Hematopoietic multipotent progenitor cell (in vitro differentiated cells): ENCODE measurements at regions not wholly inside any gene's neighbourhood (a gene's known extent, or its start where the extent isn't known, plus 50 kb on each side); places are given as distances from the start of the nearest gene placed in this dataset.

Experiments used
- DNase-seq, 3 donors: peaks; one replicate each; pipeline ENCODE4 v3.0.0-alpha.2; 2011 to 2015; ENCODE audit warnings: low read depth in 2 of 3, low spot score in 2 of 3

GRCh38 chr21:28228636-28228995 lies 764.1 kb downstream of the LTN1 start:
- no peak for DNase-seq

GRCh38 chr21:28227881-28228635 lies 764.6 kb downstream of the LTN1 start:
- DNase-seq: no peak

- no peak for DNase-seq
Measured at GRCh38 chr21:28226563-28226962, 766.1 kb downstream of the LTN1 start.

- DNase-seq: no peak
Measured at GRCh38 chr21:28224191-28224726, 768.4 kb downstream of the LTN1 start.

GRCh38 chr21:28221984-28222383 lies 770.7 kb downstream of the LTN1 start:
- no peak for DNase-seq

GRCh38 chr21:28220680-28221079 lies 772.0 kb downstream of the LTN1 start:
- no peak for DNase-seq

- DNase-seq: no peak
Measured at GRCh38 chr21:28216976-28217523, 775.6 kb downstream of the LTN1 start.

GRCh38 chr21:28215214-28215954 lies 777.3 kb downstream of the LTN1 start:
- DNase-seq: no peak

GRCh38 chr21:28214786-28215185 lies 777.9 kb downstream of the LTN1 start:
- DNase-seq: no peak

- no peak for DNase-seq
Measured at GRCh38 chr21:28213261-28213660, 779.4 kb downstream of the LTN1 start.

- no peak for DNase-seq
Measured at GRCh38 chr21:28212061-28212460, 780.6 kb downstream of the LTN1 start.

- no peak for DNase-seq
Measured at GRCh38 chr21:28207436-28208173, 785.1 kb downstream of the LTN1 start.

GRCh38 chr21:28200726-28201125 lies 792.0 kb downstream of the LTN1 start:
- peak in 2 of 3 donors; percentile 3 to 48 for DNase-seq

- no peak for DNase-seq
Measured at GRCh38 chr21:28196981-28197380, 795.7 kb downstream of the LTN1 start.

- DNase-seq: no peak
Measured at GRCh38 chr21:28193189-28193588, 799.5 kb downstream of the LTN1 start.

- no peak for DNase-seq
Measured at GRCh38 chr21:28186604-28187003, 806.1 kb downstream of the LTN1 start.

- no peak for DNase-seq
Measured at GRCh38 chr21:28181730-28182129, 810.9 kb downstream of the LTN1 start.

GRCh38 chr21:28179136-28179535 lies 813.5 kb downstream of the LTN1 start:
- no peak for DNase-seq

GRCh38 chr21:28177124-28177523 lies 815.6 kb downstream of the LTN1 start:
- DNase-seq: peak in 1 of 3 donors; percentile 15

- no peak for DNase-seq
Measured at GRCh38 chr21:28174701-28175100, 818.0 kb downstream of the LTN1 start.

GRCh38 chr21:28174006-28174405 lies 818.7 kb downstream of the LTN1 start:
- no peak for DNase-seq
